HEK293 (cell line): ENCODE measurements at regions not wholly inside any gene's neighbourhood (a gene's known extent, or its start where the extent isn't known, plus 50 kb on each side); places are given as distances from the start of the nearest gene placed in this dataset.
A peak's percentile ranks its signal among the peaks of the same experiment; 100 is the strongest.

ENCODE experiments used
- CTCF ChIA-PET: fragments of 350-600 bp; formaldehyde crosslinking; extraction: SDS; loops from one replicate; lab custom pipeline; 2021; ENCODE audit warnings: antibody characterized with exemption; lab: Yijun Ruan, JAX
- POLR2A ChIA-PET: fragments of 300-600 bp; formaldehyde crosslinking; extraction: SDS; loops from one replicate; lab custom pipeline; 2020; ENCODE audit warnings: antibody characterized with exemption, inconsistent platforms; lab: Yijun Ruan, JAX
- H3K27ac ChIP-seq: fragments of 200-500 bp; sonication (Bioruptor generic); 2 replicates; pipeline ENCODE4 v1.5.1; 2014; ENCODE audit warnings: low read depth, low read length, control low read depth, inconsistent platforms; ENCODE audit errors: extremely low read depth
- H3K36me3 ChIP-seq, 2 experiments: fragments of 200-500 bp in 1 of 2; sonication (Bioruptor generic) in 1 of 2; 1 replicate in 1 of 2; 2 replicates in 1 of 2; pipeline ENCODE4 v1.5.1; 2014 to 2017; ENCODE audit warnings: inconsistent platforms in 2 of 2, low read length in 2 of 2; ENCODE audit not compliant: control insufficient read depth in 2 of 2, insufficient read depth in 1 of 2
- H3K4me1 ChIP-seq: fragments of 200-500 bp; sonication (Bioruptor generic); 2 replicates; pipeline ENCODE4 v1.5.1; 2014; ENCODE audit warnings: mild to moderate bottlenecking, low read length, inconsistent platforms; ENCODE audit not compliant: control insufficient read depth, insufficient read depth
- H3K4me3 ChIP-seq: 2 replicates; pipeline ENCODE4 v1.5.1; 2011; ENCODE audit warnings: low read depth, mild to moderate bottlenecking, control low read depth, low read length, moderate library complexity
- H3K9me3 ChIP-seq: fragments of 200-500 bp; sonication (Bioruptor generic); 2 replicates; pipeline ENCODE4 v1.5.1; 2014; ENCODE audit warnings: low read depth, low read length, inconsistent platforms; ENCODE audit not compliant: control insufficient read depth, insufficient read depth
- GLI2 ChIP-seq: fragments of 450-650 bp; formaldehyde crosslinking; IDR thresholded peaks from 2 replicates; pipeline ENCODE4; 2017; ENCODE audit warnings: missing biosample characterization, missing genetic modification characterization, low read depth, borderline replicate concordance
- INSM2 ChIP-seq: fragments of 450-650 bp; formaldehyde crosslinking; IDR thresholded peaks from 2 replicates; pipeline ENCODE4 v1.5.1; 2016; ENCODE audit warnings: missing biosample characterization, missing genetic modification characterization
- KLF16 ChIP-seq: fragments of 450-650 bp; formaldehyde crosslinking; IDR thresholded peaks from 2 replicates; pipeline ENCODE4 v1.5.1; 2017; ENCODE audit warnings: missing biosample characterization, missing genetic modification characterization
- WT1 ChIP-seq: fragments of 450-650 bp; formaldehyde crosslinking; IDR thresholded peaks from 2 replicates; pipeline ENCODE4 v1.5.1; 2016; ENCODE audit warnings: missing biosample characterization, missing genetic modification characterization
- ZBTB1 ChIP-seq: fragments of 450-650 bp; formaldehyde crosslinking; IDR thresholded peaks from 2 replicates; pipeline ENCODE4 v1.5.1; 2016; ENCODE audit warnings: missing biosample characterization, missing genetic modification characterization
- ZBTB17 ChIP-seq: fragments of 450-650 bp; formaldehyde crosslinking; IDR thresholded peaks from 2 replicates; pipeline ENCODE4 v1.5.1; 2016; ENCODE audit warnings: missing biosample characterization, missing genetic modification characterization
- ZBTB49 ChIP-seq: fragments of 450-650 bp; formaldehyde crosslinking; IDR thresholded peaks from 2 replicates; pipeline ENCODE4 v1.5.1; 2016; ENCODE audit warnings: missing biosample characterization, missing genetic modification characterization, low read depth
- ZEB2 ChIP-seq: fragments of 450-650 bp; formaldehyde crosslinking; IDR thresholded peaks from 2 replicates; pipeline ENCODE4 v1.5.1; 2016; ENCODE audit warnings: missing biosample characterization, missing genetic modification characterization
- ZFHX2 ChIP-seq: fragments of 450-650 bp; formaldehyde crosslinking; conservative IDR thresholded peaks from 2 replicates; pipeline ENCODE4 v1.5.1; 2016; ENCODE audit warnings: missing biosample characterization, missing genetic modification characterization
- ZNF169 ChIP-seq: fragments of 450-650 bp; formaldehyde crosslinking; IDR thresholded peaks from 2 replicates; pipeline ENCODE4 v1.5.1; 2016; ENCODE audit warnings: missing biosample characterization, missing genetic modification characterization
- ZNF530 ChIP-seq: fragments of 450-650 bp; formaldehyde crosslinking; IDR thresholded peaks from 2 replicates; pipeline ENCODE4 v1.5.1; 2016; ENCODE audit warnings: low read depth, missing biosample characterization, missing genetic modification characterization
- ZNF555 ChIP-seq: fragments of 450-650 bp; formaldehyde crosslinking; conservative IDR thresholded peaks from 2 replicates; pipeline ENCODE4 v1.5.1; 2017; ENCODE audit warnings: missing biosample characterization, mild to moderate bottlenecking, missing genetic modification characterization, inconsistent platforms
- ZSCAN30 ChIP-seq: fragments of 450-650 bp; IDR thresholded peaks from 2 replicates; pipeline ENCODE4 v1.5.1; 2018; ENCODE audit warnings: missing biosample characterization, mild to moderate bottlenecking, missing genetic modification characterization, moderate library complexity
- TF ChIP-seq, protein P1 (sequence below): fragments of 450-650 bp; formaldehyde crosslinking; IDR thresholded peaks from 2 replicates; pipeline ENCODE4 v1.5.1; 2016; ENCODE audit warnings: missing biosample characterization, missing genetic modification characterization
- TF ChIP-seq, protein P2 (sequence below): fragments of 450-650 bp; formaldehyde crosslinking; IDR thresholded peaks from 2 replicates; pipeline ENCODE4 v1.5.1; 2017; ENCODE audit warnings: missing biosample characterization, missing genetic modification characterization
- TF ChIP-seq, protein P3 (sequence below): fragments of 450-650 bp; formaldehyde crosslinking; IDR thresholded peaks from 2 replicates; pipeline ENCODE4 v1.5.1; 2016; ENCODE audit warnings: missing biosample characterization, missing genetic modification characterization, borderline replicate concordance
- TF ChIP-seq, protein P4 (sequence below): fragments of 450-650 bp; formaldehyde crosslinking; IDR thresholded peaks from 2 replicates; pipeline ENCODE4 v1.5.1; 2017; ENCODE audit warnings: missing biosample characterization, missing genetic modification characterization

GRCh38 chr2:149885946-149886345 lies 298.4 kb upstream of the MMADHC start:
- ChIA-PET CTCF (no interaction called here), POLR2A (no interaction called here)
- H3K27ac ChIP-seq = no peak overlapping the region
- H3K36me3 ChIP-seq = no peaks in the 10 kb centered on the region
- no peak overlapping the region for H3K4me3 ChIP-seq
- TF ChIP-seq ZEB2 (tag by site-specific recombination) (no peak), ZNF530 (tag by site-specific recombination) (no peak), ZNF555 (tag by site-specific recombination) (no peak), ZBTB1 (no peak), ZBTB49 (tag by site-specific recombination) (no peak), WT1 (tag by site-specific recombination) (no peak), ZNF169 (no peak), ZBTB17 (tag by site-specific recombination) (no peak), ZSCAN30 (tag by site-specific recombination) (no peak), KLF16 (tag by site-specific recombination) (no peak), INSM2 (no peak), GLI2 (tag by site-specific recombination) (no peak)
- TF ChIP-seq, protein P1, sequence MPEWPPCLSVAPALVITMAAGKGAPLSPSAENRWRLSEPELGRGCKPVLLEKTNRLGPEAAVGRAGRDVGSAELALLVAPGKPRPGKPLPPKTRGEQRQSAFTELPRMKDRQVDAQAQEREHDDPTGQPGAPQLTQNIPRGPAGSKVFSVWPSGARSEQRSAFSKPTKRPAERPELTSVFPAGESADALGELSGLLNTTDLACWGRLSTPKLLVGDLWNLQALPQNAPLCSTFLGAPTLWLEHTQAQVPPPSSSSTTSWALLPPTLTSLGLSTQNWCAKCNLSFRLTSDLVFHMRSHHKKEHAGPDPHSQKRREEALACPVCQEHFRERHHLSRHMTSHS (tag by site-specific recombination) = no peak
- TF ChIP-seq, protein P2, sequence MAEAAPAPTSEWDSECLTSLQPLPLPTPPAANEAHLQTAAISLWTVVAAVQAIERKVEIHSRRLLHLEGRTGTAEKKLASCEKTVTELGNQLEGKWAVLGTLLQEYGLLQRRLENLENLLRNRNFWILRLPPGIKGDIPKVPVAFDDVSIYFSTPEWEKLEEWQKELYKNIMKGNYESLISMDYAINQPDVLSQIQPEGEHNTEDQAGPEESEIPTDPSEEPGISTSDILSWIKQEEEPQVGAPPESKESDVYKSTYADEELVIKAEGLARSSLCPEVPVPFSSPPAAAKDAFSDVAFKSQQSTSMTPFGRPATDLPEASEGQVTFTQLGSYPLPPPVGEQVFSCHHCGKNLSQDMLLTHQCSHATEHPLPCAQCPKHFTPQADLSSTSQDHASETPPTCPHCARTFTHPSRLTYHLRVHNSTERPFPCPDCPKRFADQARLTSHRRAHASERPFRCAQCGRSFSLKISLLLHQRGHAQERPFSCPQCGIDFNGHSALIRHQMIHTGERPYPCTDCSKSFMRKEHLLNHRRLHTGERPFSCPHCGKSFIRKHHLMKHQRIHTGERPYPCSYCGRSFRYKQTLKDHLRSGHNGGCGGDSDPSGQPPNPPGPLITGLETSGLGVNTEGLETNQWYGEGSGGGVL (tag by site-specific recombination) = no peak
- TF ChIP-seq, protein P3, sequence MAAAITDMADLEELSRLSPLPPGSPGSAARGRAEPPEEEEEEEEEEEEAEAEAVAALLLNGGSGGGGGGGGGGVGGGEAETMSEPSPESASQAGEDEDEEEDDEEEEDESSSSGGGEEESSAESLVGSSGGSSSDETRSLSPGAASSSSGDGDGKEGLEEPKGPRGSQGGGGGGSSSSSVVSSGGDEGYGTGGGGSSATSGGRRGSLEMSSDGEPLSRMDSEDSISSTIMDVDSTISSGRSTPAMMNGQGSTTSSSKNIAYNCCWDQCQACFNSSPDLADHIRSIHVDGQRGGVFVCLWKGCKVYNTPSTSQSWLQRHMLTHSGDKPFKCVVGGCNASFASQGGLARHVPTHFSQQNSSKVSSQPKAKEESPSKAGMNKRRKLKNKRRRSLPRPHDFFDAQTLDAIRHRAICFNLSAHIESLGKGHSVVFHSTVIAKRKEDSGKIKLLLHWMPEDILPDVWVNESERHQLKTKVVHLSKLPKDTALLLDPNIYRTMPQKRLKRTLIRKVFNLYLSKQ = no peak
- H3K9me3 ChIP-seq = no peaks in the 10 kb centered on the region
- no peaks in the 10 kb centered on the region for H3K4me1 ChIP-seq

- H3K4me1 ChIP-seq = no peaks in the 10 kb centered on the region
- H3K9me3 ChIP-seq = no peaks in the 10 kb centered on the region
- no peak overlapping the region for H3K4me3 ChIP-seq
- H3K36me3 ChIP-seq = no peaks in the 10 kb centered on the region
- CTCF ChIA-PET = interaction anchor here (0.6 kb wide), 1 partner anchor 975 kb away, joined by 3 read pairs; no protein-coding TSS in a partner anchor
- TF ChIP-seq, protein P4, sequence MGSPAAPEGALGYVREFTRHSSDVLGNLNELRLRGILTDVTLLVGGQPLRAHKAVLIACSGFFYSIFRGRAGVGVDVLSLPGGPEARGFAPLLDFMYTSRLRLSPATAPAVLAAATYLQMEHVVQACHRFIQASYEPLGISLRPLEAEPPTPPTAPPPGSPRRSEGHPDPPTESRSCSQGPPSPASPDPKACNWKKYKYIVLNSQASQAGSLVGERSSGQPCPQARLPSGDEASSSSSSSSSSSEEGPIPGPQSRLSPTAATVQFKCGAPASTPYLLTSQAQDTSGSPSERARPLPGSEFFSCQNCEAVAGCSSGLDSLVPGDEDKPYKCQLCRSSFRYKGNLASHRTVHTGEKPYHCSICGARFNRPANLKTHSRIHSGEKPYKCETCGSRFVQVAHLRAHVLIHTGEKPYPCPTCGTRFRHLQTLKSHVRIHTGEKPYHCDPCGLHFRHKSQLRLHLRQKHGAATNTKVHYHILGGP (tag by site-specific recombination) = no peak
- TF ChIP-seq ZFHX2 = 0 out of 2 replicates have a peak, but pooled peaks have one; percentile 21
- POLR2A ChIA-PET = no interaction called here
- H3K27ac ChIP-seq = no peak overlapping the region
These were observed 297.9 kb upstream of the MMADHC start for GRCh38 chr2:149885468-149885867.
